Activated CD8-positive, alpha-beta T cell treated with anti-CD3 and anti-CD28 coated beads, Interleukin-2, amount 10 ng/mL, durations not matched to agents 7 days and 5 days (primary cell): ENCODE measurements at regions not wholly inside any gene's neighbourhood (a gene's known extent, or its start where the extent isn't known, plus 50 kb on each side); places are given as distances from the start of the nearest gene placed in this dataset.
"Not testable (repeated sequence)": the region's sequence is repeated elsewhere in the genome, so short reads cannot be mapped to it uniquely, and the experiment has no call there.

Experiments used
- ATAC-seq: fragments of 150-1000 bp; cut with Tn5 transposase; one replicate; pipeline ENCODE4 v1.10.0; 2021; ENCODE audit warnings: moderate library complexity
- CTCF ChIA-PET: fragments of 350-600 bp; sonication (Branson Sonifier 250); formaldehyde crosslinking; loops from one replicate; lab custom pipeline; 2021; ENCODE audit warnings: antibody characterized with exemption; lab: Charles Lee
- POLR2A ChIA-PET: fragments of 350-600 bp; sonication (Branson Sonifier 250); formaldehyde crosslinking; loops from one replicate; lab custom pipeline; 2021; ENCODE audit warnings: antibody characterized with exemption; lab: Charles Lee
- DNase-seq: peaks from one replicate; pipeline ENCODE4 v3.0.0-alpha.2; 2020
- H3K27ac Mint-ChIP-seq: one replicate; pipeline ENCODE4 v1.8.0; 2021; ENCODE audit warnings: mild to moderate bottlenecking, mixed read lengths
- H3K27me3 Mint-ChIP-seq: one replicate; pipeline ENCODE4 v1.8.0; 2021; ENCODE audit warnings: low read depth, mixed read lengths
- H3K36me3 Mint-ChIP-seq: one replicate; pipeline ENCODE4 v1.8.0; 2021; ENCODE audit warnings: low read depth, mixed read lengths
- H3K4me1 Mint-ChIP-seq: one replicate; pipeline ENCODE4 v1.8.0; 2021; ENCODE audit warnings: low read depth, mixed read lengths
- H3K4me3 Mint-ChIP-seq: one replicate; pipeline ENCODE4 v1.8.0; 2021; ENCODE audit warnings: mild to moderate bottlenecking, mixed read lengths
- H3K9me3 Mint-ChIP-seq: one replicate; pipeline ENCODE4 v1.8.0; 2022; ENCODE audit warnings: mixed read lengths; ENCODE audit not compliant: insufficient read depth

- Mint-ChIP-seq H3K27ac (no peak overlapping the region), H3K4me1 (no peaks in the 10 kb centered on the region), H3K9me3 (no peaks in the 10 kb centered on the region), H3K4me3 (no peak overlapping the region), H3K36me3 (no peaks in the 10 kb centered on the region), H3K27me3 (peaks cover 6% of the 10 kb centered on the region)
- CTCF ChIA-PET, result no interaction called here
- DNase-seq (no peak), ATAC-seq (no peak)
- POLR2A ChIA-PET, result no interaction called here
These were observed 50.6 kb upstream of the FER start for GRCh38 chr5:108696951-108697715.

DNA sequence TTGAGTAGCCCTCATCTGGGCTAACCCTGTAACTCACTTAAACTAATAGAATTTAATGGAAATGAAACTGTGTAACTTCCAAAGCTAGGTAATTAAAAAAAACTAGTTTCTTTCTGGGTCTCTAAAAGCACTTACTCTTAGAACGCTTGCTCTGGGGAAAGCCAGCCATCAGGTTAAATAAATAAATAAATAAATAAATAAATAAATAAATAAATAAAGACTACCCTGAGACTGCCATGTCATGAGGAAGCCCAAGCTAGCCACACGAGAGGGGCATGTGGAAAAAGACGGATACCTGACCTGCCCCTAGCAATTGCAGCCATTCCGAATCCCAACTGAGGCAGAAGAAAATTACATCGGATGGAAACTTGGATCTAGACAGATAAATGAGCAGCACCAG, 51.3 kb upstream of the FER start:
- ChIA-PET POLR2A (interaction anchor here (0.6 kb wide), 1 partner anchor 217 kb away, joined by 3 read pairs; no protein-coding TSS in a partner anchor), CTCF (no interaction called here)
- Mint-ChIP-seq H3K9me3 (no peaks in the 10 kb centered on the region), H3K27me3 (peaks cover 6% of the 10 kb centered on the region), H3K27ac (no peak overlapping the region), H3K36me3 (no peaks in the 10 kb centered on the region), H3K4me1 (no peaks in the 10 kb centered on the region), H3K4me3 (no peak overlapping the region)
- DNase-seq (no peak), ATAC-seq (no peak)

DNA sequence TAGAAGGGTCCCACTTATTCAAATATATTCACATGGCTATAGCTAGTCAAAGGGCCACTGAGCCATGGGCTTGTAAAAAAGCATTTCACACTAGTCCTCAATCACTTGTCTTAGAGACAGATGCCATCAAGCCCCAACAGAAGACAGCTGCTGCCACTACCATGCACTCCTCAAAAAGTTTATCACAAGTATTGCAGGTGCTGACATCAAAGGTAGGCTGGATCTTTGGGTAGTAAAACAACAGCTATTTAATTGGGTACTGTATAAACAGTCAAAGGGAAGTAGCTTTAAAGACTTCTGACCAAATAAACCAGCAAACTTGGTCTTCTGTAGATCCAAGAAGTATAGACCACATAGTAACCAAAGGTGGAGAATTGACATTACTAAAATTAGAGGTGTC, 59.2 kb upstream of the FER start:
- DNase-seq (no peak), ATAC-seq (no peak)
- no peaks in the 10 kb centered on the region for H3K4me1 Mint-ChIP-seq
- no peak overlapping the region for H3K27ac Mint-ChIP-seq
- POLR2A ChIA-PET, result no interaction called here
- no peaks in the 10 kb centered on the region for H3K27me3 Mint-ChIP-seq
- no peaks in the 10 kb centered on the region for H3K36me3 Mint-ChIP-seq
- CTCF ChIA-PET, result no interaction called here
- no peak overlapping the region for H3K4me3 Mint-ChIP-seq
- H3K9me3 Mint-ChIP-seq, result no peaks in the 10 kb centered on the region

DNA sequence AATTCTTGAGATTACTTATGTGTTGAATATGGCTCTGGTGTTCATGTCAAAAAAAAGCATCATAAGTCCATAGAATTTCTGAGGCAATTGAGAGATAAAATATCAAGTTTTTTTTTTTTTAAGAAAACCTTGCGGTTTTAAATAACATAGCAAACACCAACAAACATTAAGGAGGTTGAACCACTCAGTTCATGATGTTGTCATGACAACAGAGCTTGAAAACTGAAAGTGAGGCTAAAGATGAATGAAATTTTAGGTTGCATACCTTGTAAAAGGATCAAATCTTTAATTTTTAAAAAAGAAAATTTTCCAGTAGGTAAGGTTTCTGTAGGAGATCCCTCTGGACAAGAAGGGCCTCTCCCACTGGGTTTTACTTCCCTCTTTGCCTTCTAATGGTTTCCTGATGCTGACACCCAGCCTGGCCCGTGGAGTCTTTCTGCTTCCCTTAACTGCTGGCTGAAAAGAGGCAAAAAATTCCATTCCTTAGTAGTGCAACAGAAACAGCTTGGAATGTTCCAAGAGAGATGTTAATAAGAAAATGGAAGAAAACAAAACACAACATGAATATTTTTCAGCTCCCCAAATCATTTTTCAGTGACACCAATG, 60.0 kb upstream of the FER start:
- H3K9me3 Mint-ChIP-seq, result no peaks in the 10 kb centered on the region
- no peak for ATAC-seq
- no peak overlapping the region for H3K4me3 Mint-ChIP-seq
- CTCF ChIA-PET, result no interaction called here
- no peak for DNase-seq
- POLR2A ChIA-PET, result no interaction called here
- H3K36me3 Mint-ChIP-seq, result no peaks in the 10 kb centered on the region
- no peaks in the 10 kb centered on the region for H3K4me1 Mint-ChIP-seq
- H3K27me3 Mint-ChIP-seq, result no peaks in the 10 kb centered on the region
- no peak overlapping the region for H3K27ac Mint-ChIP-seq

DNA sequence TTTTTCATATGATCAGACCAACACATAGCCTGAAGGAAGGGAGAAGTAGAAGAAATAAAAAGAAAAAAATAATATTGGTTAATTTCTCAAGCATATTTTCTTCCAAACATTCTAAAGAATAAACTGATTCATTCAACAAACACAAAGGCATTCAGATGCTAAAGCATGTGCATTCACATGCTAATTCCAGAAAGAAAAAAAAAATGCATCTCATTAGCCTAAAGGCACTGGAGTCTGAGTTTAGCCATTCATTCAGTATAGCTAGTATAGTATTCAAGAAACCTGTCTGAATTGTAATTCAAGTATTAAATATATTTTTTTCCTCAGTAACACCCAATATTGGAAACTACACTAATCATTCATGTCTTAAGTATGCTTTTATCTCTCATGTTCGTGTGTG, 61.0 kb upstream of the FER start:
- Mint-ChIP-seq H3K36me3 (no peaks in the 10 kb centered on the region), H3K27ac (no peak overlapping the region), H3K4me3 (no peak overlapping the region), H3K27me3 (no peaks in the 10 kb centered on the region), H3K4me1 (no peaks in the 10 kb centered on the region), H3K9me3 (no peaks in the 10 kb centered on the region)
- ATAC-seq, result no peak
- CTCF ChIA-PET, result no interaction called here
- POLR2A ChIA-PET, result no interaction called here
- no peak for DNase-seq

GRCh38 chr5:108685448-108686216, 62.1 kb upstream of the FER start:
- H3K4me3 Mint-ChIP-seq, H3K27ac Mint-ChIP-seq, H3K4me1 Mint-ChIP-seq, POLR2A ChIA-PET, H3K9me3 Mint-ChIP-seq, DNase-seq, ATAC-seq, H3K36me3 Mint-ChIP-seq, H3K27me3 Mint-ChIP-seq: not testable (repeated sequence)
- CTCF ChIA-PET, result interaction anchor here (1.2 kb wide), 1 partner anchor 784 kb away, joined by 3 read pairs; no protein-coding TSS in a partner anchor

GRCh38 chr5:108681079-108681921, 66.4 kb upstream of the FER start:
- peaks cover 16% of the 10 kb centered on the region for H3K27me3 Mint-ChIP-seq
- DNase-seq (peak; percentile 38), ATAC-seq (peak; percentile 68)
- no peak overlapping the region for H3K27ac Mint-ChIP-seq
- POLR2A ChIA-PET, result no interaction called here
- no peaks in the 10 kb centered on the region for H3K4me1 Mint-ChIP-seq
- H3K9me3 Mint-ChIP-seq, result no peaks in the 10 kb centered on the region
- no peaks in the 10 kb centered on the region for H3K36me3 Mint-ChIP-seq
- H3K4me3 Mint-ChIP-seq, result no peak overlapping the region
- CTCF ChIA-PET, result interaction anchor here (0.6 to 2.2 kb wide), 9 partner anchors 13 to 1241 kb away, joined by 3 to 5 read pairs (median 3); no protein-coding TSS in a partner anchor

DNA sequence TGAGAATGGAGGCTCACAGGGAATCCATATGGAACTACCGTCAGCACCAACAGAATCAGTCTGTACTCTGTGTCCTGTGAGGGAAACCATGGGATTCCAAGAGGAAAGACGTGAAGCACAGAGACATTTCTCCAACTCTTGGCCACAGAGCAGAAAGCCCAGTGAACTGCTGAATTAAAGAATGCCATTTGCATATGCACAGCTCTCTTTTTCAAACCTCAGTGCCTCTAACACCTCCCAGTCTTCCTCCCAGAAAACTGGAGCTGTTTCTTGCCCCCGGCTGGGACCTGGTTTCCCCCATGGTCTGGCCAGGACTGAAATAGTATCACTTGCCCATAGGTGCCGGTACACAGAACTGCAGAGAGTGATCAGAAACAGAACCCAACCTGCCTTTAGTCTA, 69.6 kb upstream of the FER start:
- ChIA-PET CTCF (no interaction called here), POLR2A (no interaction called here)
- no peaks in the 10 kb centered on the region for H3K36me3 Mint-ChIP-seq
- H3K4me3 Mint-ChIP-seq, result no peak overlapping the region
- H3K4me1 Mint-ChIP-seq, result no peaks in the 10 kb centered on the region
- DNase-seq (no peak), ATAC-seq (no peak)
- H3K27ac Mint-ChIP-seq, result no peak overlapping the region
- no peaks in the 10 kb centered on the region for H3K9me3 Mint-ChIP-seq
- peaks cover 28% of the 10 kb centered on the region for H3K27me3 Mint-ChIP-seq

DNA sequence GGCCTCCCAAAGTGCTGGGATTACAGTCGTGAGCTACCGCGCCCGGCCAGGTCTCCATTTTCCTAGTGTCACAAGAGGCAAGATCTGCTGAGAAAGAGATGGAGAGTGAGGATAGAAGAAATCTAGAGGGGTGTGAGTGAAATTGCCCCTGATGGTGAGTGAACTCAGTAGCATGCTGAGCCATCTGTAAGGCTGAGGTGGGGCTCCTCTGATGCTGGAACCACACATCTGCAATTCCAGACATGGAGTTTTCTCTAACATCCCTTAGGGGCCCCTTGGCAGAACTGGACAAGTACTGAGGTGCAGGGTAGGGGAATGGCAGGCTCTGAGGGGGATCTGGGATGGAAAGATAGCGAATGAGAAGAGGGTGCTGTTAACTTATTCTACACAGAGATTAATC, 72.0 kb upstream of the FER start:
- ATAC-seq (no peak), DNase-seq (no peak)
- H3K4me3 Mint-ChIP-seq, result no peak overlapping the region
- ChIA-PET CTCF (no interaction called here), POLR2A (no interaction called here)
- H3K36me3 Mint-ChIP-seq, result no peaks in the 10 kb centered on the region
- H3K27ac Mint-ChIP-seq, result no peak overlapping the region
- peaks cover 28% of the 10 kb centered on the region for H3K27me3 Mint-ChIP-seq
- no peaks in the 10 kb centered on the region for H3K9me3 Mint-ChIP-seq
- H3K4me1 Mint-ChIP-seq, result no peaks in the 10 kb centered on the region

- Mint-ChIP-seq H3K4me1 (no peaks in the 10 kb centered on the region), H3K4me3 (no peak overlapping the region), H3K36me3 (no peaks in the 10 kb centered on the region), H3K9me3 (no peaks in the 10 kb centered on the region), H3K27me3 (peaks cover 19% of the 10 kb centered on the region), H3K27ac (no peak overlapping the region)
- DNase-seq (no peak), ATAC-seq (no peak)
- ChIA-PET CTCF (no interaction called here), POLR2A (no interaction called here)
These were observed 75.1 kb upstream of the FER start for GRCh38 chr5:108672639-108673038.

- H3K9me3 Mint-ChIP-seq, result no peaks in the 10 kb centered on the region
- no peaks in the 10 kb centered on the region for H3K4me1 Mint-ChIP-seq
- H3K36me3 Mint-ChIP-seq, result no peaks in the 10 kb centered on the region
- ChIA-PET CTCF (no interaction called here), POLR2A (no interaction called here)
- DNase-seq (no peak), ATAC-seq (no peak)
- H3K4me3 Mint-ChIP-seq, result no peak overlapping the region
- H3K27me3 Mint-ChIP-seq, result peaks cover 13% of the 10 kb centered on the region
- no peak overlapping the region for H3K27ac Mint-ChIP-seq
These were observed 77.0 kb upstream of the FER start for GRCh38 chr5:108670591-108671289.
